Endothelial cell of umbilical vein (primary cell): ENCODE measurements at regions not wholly inside any gene's neighbourhood (a gene's known extent, or its start where the extent isn't known, plus 50 kb on each side); places are given as distances from the start of the nearest gene placed in this dataset.

Experiments used
- EZH2 ChIP-seq: IDR thresholded peaks from 2 replicates; pipeline ENCODE4 v1.6.1; 2012; ENCODE audit warnings: borderline replicate concordance, low read depth, mild to moderate bottlenecking, moderate library complexity, low read length, inconsistent platforms; ENCODE audit not compliant: severe bottlenecking
- JUN ChIP-seq: IDR thresholded peaks from 2 replicates; pipeline ENCODE4 v1.6.1; 2011; ENCODE audit warnings: borderline replicate concordance, low read depth; ENCODE audit not compliant: insufficient read length, insufficient read depth
- POLR2A ChIP-seq: IDR thresholded peaks from 2 replicates; pipeline ENCODE4 v1.6.1; 2012; ENCODE audit warnings: low read depth, mild to moderate bottlenecking, control low read depth, low read length
- POLR2AphosphoS5 ChIP-seq: IDR thresholded peaks from 2 replicates; pipeline ENCODE4 v1.6.1; 2012; ENCODE audit warnings: low read depth, mild to moderate bottlenecking, control low read depth, low read length, moderate library complexity; ENCODE audit not compliant: insufficient read depth
- TF ChIP-seq, protein P1 (sequence below), 2 donors: IDR thresholded peaks; 1 replicate in 1 of 2; 2 replicates in 1 of 2; pipeline ENCODE4 v1.5.1; 2011; ENCODE audit warnings: low read length in 2 of 2, mild to moderate bottlenecking in 2 of 2, moderate library complexity in 2 of 2, control low read depth in 1 of 2, inconsistent platforms in 1 of 2, low read depth in 1 of 2; ENCODE audit not compliant: insufficient read depth in 1 of 2; ENCODE audit errors: extremely low read depth in 1 of 2

DNA sequence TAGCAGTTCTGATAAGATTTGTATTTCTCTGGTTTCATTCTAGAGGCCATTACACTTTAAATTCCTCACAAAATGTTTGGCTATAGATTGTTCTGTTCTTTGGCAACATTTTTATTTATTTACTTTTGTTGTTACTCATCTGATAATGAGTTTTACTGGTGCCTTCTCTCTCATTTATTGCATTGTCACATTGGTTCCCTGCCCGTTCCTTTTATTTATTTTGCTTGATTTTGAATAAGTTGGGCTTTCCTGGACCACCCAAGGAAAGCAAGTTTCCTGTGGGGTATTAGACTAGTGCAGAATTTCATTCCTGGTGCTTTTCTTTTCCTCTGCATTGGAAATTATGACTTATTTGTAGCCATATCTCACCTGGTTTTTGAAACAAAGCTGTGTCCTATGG lies 232.0 kb downstream of the SOCS6 start:
- no peak for TF ChIP-seq JUN
- TF ChIP-seq POLR2A = no peak
- TF ChIP-seq, protein P1, sequence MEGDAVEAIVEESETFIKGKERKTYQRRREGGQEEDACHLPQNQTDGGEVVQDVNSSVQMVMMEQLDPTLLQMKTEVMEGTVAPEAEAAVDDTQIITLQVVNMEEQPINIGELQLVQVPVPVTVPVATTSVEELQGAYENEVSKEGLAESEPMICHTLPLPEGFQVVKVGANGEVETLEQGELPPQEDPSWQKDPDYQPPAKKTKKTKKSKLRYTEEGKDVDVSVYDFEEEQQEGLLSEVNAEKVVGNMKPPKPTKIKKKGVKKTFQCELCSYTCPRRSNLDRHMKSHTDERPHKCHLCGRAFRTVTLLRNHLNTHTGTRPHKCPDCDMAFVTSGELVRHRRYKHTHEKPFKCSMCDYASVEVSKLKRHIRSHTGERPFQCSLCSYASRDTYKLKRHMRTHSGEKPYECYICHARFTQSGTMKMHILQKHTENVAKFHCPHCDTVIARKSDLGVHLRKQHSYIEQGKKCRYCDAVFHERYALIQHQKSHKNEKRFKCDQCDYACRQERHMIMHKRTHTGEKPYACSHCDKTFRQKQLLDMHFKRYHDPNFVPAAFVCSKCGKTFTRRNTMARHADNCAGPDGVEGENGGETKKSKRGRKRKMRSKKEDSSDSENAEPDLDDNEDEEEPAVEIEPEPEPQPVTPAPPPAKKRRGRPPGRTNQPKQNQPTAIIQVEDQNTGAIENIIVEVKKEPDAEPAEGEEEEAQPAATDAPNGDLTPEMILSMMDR (IDR thresholded peaks at IDR 0.05; ENCODE audit: extremely low read depth in 1 of 2, insufficient read depth in 1 of 2, low read depth in 1 of 2, low read length in 2 of 2) = no peak
- TF ChIP-seq EZH2 = no peak
- no peak for TF ChIP-seq POLR2AphosphoS5
